ENCODE measurements at regions not wholly inside any gene's neighbourhood (a gene's known extent, or its start where the extent isn't known, plus 50 kb on each side); places are given as distances from the start of the nearest gene placed in this dataset.

DNA sequence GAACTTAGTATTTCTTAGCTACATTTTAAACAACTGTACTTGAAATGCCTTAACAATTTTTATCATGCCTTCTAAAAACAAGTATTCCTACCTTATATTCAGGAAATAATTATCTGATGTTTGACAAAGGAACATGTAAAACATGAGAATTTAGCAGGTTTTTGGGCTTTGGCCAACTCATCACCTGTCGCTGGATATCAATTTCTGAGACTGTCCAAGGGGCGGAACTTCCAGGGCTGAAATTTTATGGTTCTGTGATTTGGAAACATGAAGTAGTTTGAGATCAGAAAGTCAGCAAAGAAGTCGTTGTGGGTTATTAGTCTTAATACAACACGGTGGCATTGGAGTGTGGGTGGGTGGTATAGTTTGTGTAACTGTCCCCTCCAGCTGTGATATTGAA is 282.2 kb upstream of the LRRN1 start:
- intact Hi-C loops (cut with micrococcal nuclease; ENCODE audit: unreplicated experiment), result no loop called here
- no peak for DNase-seq (ENCODE audit: low spot score)
- Histone ChIP-seq H3K27me3 (replicated peaks; ENCODE audit: insufficient read depth, low read depth, low read length, poor library complexity) (no peaks in the 10 kb centered on the region), H3K9me3 (ENCODE audit: low read depth, low read length, poor library complexity, severe bottlenecking) (peaks cover 15% of the 10 kb centered on the region), H3K27ac (ENCODE audit: low read depth, low read length, poor library complexity, severe bottlenecking) (no peak overlapping the region), H3K36me3 (ENCODE audit: insufficient read depth, low read length, poor library complexity, severe bottlenecking) (no peaks in the 10 kb centered on the region), H3K4me1 (ENCODE audit: insufficient read depth, low read length, poor library complexity, severe bottlenecking) (no peaks in the 10 kb centered on the region), H3K4me3 (ENCODE audit: low read depth, low read length, poor library complexity, severe bottlenecking) (no peak overlapping the region)
- TF ChIP-seq, protein P1, sequence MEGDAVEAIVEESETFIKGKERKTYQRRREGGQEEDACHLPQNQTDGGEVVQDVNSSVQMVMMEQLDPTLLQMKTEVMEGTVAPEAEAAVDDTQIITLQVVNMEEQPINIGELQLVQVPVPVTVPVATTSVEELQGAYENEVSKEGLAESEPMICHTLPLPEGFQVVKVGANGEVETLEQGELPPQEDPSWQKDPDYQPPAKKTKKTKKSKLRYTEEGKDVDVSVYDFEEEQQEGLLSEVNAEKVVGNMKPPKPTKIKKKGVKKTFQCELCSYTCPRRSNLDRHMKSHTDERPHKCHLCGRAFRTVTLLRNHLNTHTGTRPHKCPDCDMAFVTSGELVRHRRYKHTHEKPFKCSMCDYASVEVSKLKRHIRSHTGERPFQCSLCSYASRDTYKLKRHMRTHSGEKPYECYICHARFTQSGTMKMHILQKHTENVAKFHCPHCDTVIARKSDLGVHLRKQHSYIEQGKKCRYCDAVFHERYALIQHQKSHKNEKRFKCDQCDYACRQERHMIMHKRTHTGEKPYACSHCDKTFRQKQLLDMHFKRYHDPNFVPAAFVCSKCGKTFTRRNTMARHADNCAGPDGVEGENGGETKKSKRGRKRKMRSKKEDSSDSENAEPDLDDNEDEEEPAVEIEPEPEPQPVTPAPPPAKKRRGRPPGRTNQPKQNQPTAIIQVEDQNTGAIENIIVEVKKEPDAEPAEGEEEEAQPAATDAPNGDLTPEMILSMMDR (conservative IDR thresholded peaks at IDR 0.05; ENCODE audit: low read depth, low read length), result no peak
- TF ChIP-seq EZH2 (IDR thresholded peaks at IDR 0.05; ENCODE audit: borderline replicate concordance, low read depth, low read length, poor library complexity, severe bottlenecking), result no peak
- BruUV-seq (replicated peaks), result no TSS peak
- CTCF ChIA-PET, result no interaction called here
- POLR2A ChIA-PET (ENCODE audit: low non-redundant PET), result no interaction called here

- CTCF ChIA-PET, result no interaction called here
- H3K27ac ChIP-seq (ENCODE audit: low read depth, low read length, poor library complexity, severe bottlenecking), result no peak overlapping the region
- no peak for DNase-seq (ENCODE audit: low spot score)
- POLR2A ChIA-PET (ENCODE audit: low non-redundant PET), result no interaction called here
- peaks cover 15% of the 10 kb centered on the region for H3K9me3 ChIP-seq (ENCODE audit: low read depth, low read length, poor library complexity, severe bottlenecking)
- no TSS peak for BruUV-seq (replicated peaks)
- no peak for TF ChIP-seq EZH2 (IDR thresholded peaks at IDR 0.05; ENCODE audit: borderline replicate concordance, low read depth, low read length, poor library complexity, severe bottlenecking)
- TF ChIP-seq, protein P1 (conservative IDR thresholded peaks at IDR 0.05; ENCODE audit: low read depth, low read length), result no peak
- no peaks in the 10 kb centered on the region for H3K36me3 ChIP-seq (ENCODE audit: insufficient read depth, low read length, poor library complexity, severe bottlenecking)
- H3K27me3 ChIP-seq (replicated peaks; ENCODE audit: insufficient read depth, low read depth, low read length, poor library complexity), result no peaks in the 10 kb centered on the region
- no peak overlapping the region for H3K4me3 ChIP-seq (ENCODE audit: low read depth, low read length, poor library complexity, severe bottlenecking)
- intact Hi-C loops (cut with micrococcal nuclease; ENCODE audit: unreplicated experiment), result no loop called here
- no peaks in the 10 kb centered on the region for H3K4me1 ChIP-seq (ENCODE audit: insufficient read depth, low read length, poor library complexity, severe bottlenecking)
These were observed 282.8 kb upstream of the LRRN1 start for GRCh38 chr3:3516384-3516783.

DNA sequence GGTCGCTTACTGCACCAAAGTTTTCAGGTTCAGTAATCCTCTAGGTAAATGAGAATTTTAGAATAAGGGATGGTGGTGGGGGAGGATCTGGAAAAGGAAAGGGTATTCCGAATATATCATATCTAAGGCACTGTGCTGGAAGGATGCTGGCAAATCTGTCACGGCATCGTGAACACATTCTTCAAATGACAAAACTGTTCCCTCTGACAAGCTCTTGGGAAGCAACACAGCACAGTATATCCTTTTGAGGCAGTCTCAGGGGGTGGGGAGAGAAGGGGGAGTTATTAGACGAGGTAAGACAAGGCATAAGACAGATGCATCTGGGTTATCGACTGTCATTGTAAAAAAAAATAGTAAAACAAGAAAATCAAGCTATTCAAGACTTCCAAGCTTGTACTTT is 289.6 kb upstream of the LRRN1 start:
- H3K27ac ChIP-seq (ENCODE audit: low read depth, low read length, poor library complexity, severe bottlenecking), result no peak overlapping the region
- TF ChIP-seq, protein P1 (conservative IDR thresholded peaks at IDR 0.05; ENCODE audit: low read depth, low read length), result no peak
- no peak for TF ChIP-seq EZH2 (IDR thresholded peaks at IDR 0.05; ENCODE audit: borderline replicate concordance, low read depth, low read length, poor library complexity, severe bottlenecking)
- intact Hi-C loops (cut with micrococcal nuclease; ENCODE audit: unreplicated experiment), result no loop called here
- no peaks in the 10 kb centered on the region for H3K4me1 ChIP-seq (ENCODE audit: insufficient read depth, low read length, poor library complexity, severe bottlenecking)
- no peaks in the 10 kb centered on the region for H3K27me3 ChIP-seq (replicated peaks; ENCODE audit: insufficient read depth, low read depth, low read length, poor library complexity)
- no peak for DNase-seq (ENCODE audit: low spot score)
- CTCF ChIA-PET, result no interaction called here
- no peak overlapping the region for H3K4me3 ChIP-seq (ENCODE audit: low read depth, low read length, poor library complexity, severe bottlenecking)
- H3K9me3 ChIP-seq (ENCODE audit: low read depth, low read length, poor library complexity, severe bottlenecking), result peaks cover 3% of the 10 kb centered on the region
- BruUV-seq (replicated peaks), result no TSS peak
- no peaks in the 10 kb centered on the region for H3K36me3 ChIP-seq (ENCODE audit: insufficient read depth, low read length, poor library complexity, severe bottlenecking)
- POLR2A ChIA-PET (ENCODE audit: low non-redundant PET), result no interaction called here

Data from A673 (cell line).